Testis (tissue), 2 donors: ENCODE measurements at regions not wholly inside any gene's neighbourhood (a gene's known extent, or its start where the extent isn't known, plus 50 kb on each side); places are given as distances from the start of the nearest gene placed in this dataset.

Experiments
- CTCF ChIP-seq, 3 experiments: fragments of 450-650 bp in 2 of 3; fragments of 200-600 bp in 1 of 3; sonication (generic) in 1 of 3; IDR thresholded peaks; one replicate each; pipeline ENCODE4 v1.5.1; 2016 to 2019; ENCODE audit warnings: antibody characterized with exemption in 3 of 3, mild to moderate bottlenecking in 2 of 3, moderate library complexity in 1 of 3
- POLR2A ChIP-seq: fragments of 450-650 bp; IDR thresholded peaks from one replicate; pipeline ENCODE4 v1.6.1; 2017; ENCODE audit warnings: antibody characterized with exemption, mild to moderate bottlenecking, moderate library complexity

- no peak for TF ChIP-seq CTCF (IDR thresholded peaks at IDR 0.05)
- no peak for TF ChIP-seq POLR2A
These were observed 250.6 kb downstream of the MSRB3 start for GRCh38 chr12:65529106-65529505.
